Activated T-cell treated with anti-CD3 and anti-CD28 coated beads, Interleukin-2, amount 50 U/mL, for 1 hour (primary cell): ENCODE measurements at regions not wholly inside any gene's neighbourhood (a gene's known extent, or its start where the extent isn't known, plus 50 kb on each side); places are given as distances from the start of the nearest gene placed in this dataset.
"Not testable (repeated sequence)": the region's sequence is repeated elsewhere in the genome, so short reads cannot be mapped to it uniquely, and the experiment has no call there.

Source experiments
- DNase-seq: peaks from one replicate; pipeline ENCODE4 v3.0.0-alpha.2; 2020

GRCh38 chr9:28378231-28378630, 805.0 kb upstream of the C9orf72 start:
- DNase-seq = no peak

DNA sequence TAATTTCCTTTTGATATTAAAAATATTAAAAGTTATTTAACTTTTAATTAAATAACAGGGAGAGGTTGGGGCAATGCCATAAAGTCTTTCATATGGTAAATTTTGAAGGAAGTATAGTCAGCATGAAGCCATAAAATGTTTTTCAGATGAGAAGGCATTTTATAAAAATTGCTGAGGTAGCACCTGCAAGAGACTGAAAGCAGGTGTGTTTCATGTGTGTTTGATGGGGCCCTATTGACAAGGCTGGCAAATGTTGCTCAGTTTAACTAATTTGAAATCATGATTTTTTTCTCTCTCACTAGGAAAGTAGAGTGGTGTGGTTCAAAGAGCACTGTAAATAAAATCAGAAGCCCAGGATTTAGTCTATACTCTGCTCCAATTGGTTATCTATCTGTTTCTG, 805.8 kb upstream of the C9orf72 start:
- DNase-seq = no peak

GRCh38 chr9:28389411-28389810, 816.1 kb upstream of the C9orf72 start:
- DNase-seq = no peak

- DNase-seq = no peak
Measured at GRCh38 chr9:28394774-28395173, 821.5 kb upstream of the C9orf72 start.

- no peak for DNase-seq
Measured at GRCh38 chr9:28396058-28396457, 822.8 kb upstream of the C9orf72 start.

GRCh38 chr9:28407351-28407750, 834.1 kb upstream of the C9orf72 start:
- no peak for DNase-seq

DNA sequence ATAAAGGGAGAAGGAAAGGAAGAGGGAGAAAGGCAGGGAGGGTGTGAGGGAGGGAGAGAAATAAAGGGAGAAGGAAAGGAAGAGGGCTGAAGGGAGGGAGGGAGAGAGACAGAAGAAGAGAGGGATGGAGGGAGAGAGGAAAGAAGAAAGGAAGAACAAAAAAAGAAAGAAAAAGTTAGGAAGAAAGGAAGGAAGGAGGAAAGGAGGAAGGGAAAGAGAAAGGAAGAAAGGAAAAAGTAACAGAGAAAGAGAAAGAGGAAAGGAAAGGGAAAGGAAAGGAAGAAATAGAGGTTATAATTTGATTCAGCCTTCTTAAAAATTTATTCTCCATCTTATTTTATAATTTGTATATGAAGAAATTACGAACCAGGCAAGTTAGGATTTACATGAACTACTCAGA, 836.6 kb upstream of the C9orf72 start:
- no peak for DNase-seq

DNA sequence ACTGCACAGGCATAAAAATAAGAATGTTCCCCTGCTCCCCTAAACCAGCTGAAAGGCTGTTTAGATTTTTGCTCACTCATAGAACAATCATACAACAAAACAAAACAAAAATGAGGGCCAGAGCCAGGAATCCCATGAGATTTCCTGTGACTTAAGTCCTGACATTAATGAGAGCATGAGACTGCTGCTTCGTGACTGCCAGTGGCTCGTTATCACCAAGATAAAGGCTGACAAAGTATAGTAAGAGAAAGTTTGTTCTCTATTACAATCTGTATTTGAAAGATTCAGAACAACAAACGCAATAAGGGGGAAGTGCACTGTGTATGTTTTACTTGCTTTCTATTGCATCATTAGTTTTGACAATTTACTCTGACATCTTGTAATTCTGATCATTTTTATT, 837.1 kb upstream of the C9orf72 start:
- DNase-seq = no peak

GRCh38 chr9:28413471-28413870, 840.2 kb upstream of the C9orf72 start:
- no peak for DNase-seq

DNA sequence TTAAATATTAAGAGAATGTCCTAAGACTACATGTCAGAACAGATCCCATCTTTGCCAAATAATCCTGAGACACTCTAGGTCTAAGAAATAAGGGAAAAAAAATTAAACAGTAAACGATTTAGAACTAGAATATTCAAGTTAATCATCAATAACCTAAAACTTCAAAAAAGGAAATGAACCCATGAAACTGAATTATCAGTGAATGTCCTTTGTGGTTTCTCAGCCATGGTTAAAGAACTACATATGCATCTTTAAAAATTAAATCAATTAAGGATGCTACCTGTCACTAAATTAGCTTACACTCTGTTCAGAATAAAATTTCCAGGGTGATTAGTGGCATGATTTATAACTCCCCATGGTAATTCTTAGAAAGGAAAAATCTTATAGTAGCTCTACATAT, 850.0 kb upstream of the C9orf72 start:
- DNase-seq = no peak

GRCh38 chr9:28435456-28435855, 862.2 kb upstream of the C9orf72 start:
- no peak for DNase-seq

DNA sequence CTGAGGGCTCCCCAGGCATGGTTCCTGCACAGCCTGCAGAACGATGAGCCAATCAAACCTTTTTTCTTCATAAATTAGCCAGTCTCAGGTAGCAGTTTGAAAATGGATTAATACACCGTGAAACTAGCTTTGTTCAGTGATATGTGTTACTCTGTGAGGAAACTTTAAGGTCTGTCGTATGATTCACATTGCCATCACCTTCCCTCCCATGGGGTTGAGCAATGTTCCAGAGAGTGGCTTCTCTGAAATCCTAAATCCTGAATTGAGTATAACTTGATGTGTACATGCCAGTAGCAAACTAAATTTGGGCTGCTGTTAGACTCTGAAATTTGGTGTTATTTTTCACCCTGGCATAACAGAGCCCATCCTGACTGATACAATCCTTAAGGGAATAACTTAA, 866.4 kb upstream of the C9orf72 start:
- DNase-seq = no peak

GRCh38 chr9:28443461-28443860, 870.2 kb upstream of the C9orf72 start:
- no peak for DNase-seq

- no peak for DNase-seq
Measured at GRCh38 chr9:28444637-28445036, 871.4 kb upstream of the C9orf72 start.

DNA sequence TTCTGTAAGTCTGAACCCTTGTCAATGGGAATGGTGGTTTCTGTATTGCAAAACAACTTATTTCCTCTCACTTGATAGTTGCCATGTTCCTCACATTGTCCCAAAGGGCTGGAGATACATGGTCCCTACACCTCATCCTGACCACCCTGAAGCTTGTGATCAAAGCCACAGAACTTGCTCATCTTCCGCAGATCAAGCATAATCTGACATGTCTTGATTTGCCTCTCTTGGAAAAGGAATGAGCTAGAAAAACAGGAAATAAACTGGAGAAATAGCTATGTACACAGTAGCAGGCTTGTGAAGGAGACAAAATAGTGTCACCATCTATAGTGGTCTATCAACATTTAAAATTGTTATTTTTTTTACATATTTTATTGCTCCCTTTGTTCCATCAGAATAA, 871.9 kb upstream of the C9orf72 start:
- DNase-seq = no peak

DNA sequence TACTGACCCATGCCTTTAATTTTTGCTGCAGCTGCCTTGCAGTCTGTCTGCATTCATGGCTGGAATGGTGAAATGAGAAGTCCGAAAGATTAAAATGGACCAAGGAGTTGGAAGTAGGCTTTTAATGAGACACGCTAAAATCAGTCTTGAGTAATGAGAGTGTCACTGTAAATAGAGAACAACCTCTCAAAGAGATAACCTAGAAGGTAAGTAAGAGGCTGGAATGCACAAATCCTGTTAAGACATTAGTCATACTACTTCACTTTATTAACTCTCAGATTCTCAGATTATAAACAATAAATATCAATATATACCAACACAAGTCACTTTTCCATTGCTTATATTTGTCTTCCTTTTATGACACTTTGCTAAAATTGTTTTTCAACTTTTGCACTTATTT, 880.6 kb upstream of the C9orf72 start:
- no peak for DNase-seq

DNA sequence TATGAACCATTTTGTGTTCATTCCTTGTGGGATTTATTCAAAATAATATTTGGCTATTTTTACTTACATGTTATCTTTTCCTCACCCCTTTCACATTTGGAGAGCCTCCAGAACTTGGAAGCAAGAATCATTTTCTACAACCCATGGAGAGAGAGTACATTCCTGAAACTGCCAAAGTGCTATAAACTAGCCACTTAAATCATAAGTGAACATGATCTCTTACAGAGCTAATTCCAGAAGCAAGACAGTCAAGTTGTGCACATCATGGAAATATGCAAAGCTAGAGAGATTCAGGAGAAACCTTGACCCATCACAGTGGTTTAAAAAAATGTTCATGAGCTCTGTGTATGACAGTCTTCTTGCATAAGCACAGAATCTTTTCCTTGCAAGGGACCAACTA, 883.6 kb upstream of the C9orf72 start:
- no peak for DNase-seq

DNA sequence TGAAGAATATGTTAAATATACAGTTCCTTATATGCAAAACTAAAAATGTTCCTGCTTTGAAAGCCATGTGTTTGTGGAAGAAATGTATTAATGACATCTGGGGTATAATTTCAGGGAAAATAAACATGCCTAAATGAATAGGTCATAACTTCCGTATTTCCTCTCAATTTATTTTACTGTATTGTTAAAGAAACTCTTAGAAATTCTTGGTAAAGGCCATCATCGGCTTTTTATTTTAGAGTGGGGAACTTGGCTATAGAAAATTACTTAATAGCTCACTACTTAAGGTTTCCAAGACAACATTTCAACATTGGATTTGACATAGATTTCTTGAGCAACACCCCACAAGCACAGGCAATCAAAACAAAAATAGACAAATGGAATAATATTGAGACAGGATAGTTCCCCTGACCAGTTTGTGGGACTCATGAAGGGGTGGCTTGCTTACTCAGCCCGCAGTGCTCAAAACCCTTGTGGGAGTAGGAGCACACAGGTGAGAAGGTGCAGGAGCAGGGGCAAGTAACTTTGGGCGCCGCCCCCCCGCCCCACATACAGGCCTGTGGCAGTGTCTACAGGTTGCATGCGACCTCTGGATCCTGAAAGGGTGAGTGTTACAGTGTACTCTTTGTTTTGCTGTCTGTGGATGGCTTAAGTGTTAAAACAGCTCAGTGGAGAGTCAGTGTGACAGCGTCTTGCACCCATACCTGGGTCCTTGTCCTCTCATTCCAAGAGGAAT, 891.4 kb upstream of the C9orf72 start:
- no peak for DNase-seq

- no peak for DNase-seq
Measured at GRCh38 chr9:28471261-28471660, 898.0 kb upstream of the C9orf72 start.

- no peak for DNase-seq
Measured at GRCh38 chr9:28487561-28487960, 914.3 kb upstream of the C9orf72 start.

DNA sequence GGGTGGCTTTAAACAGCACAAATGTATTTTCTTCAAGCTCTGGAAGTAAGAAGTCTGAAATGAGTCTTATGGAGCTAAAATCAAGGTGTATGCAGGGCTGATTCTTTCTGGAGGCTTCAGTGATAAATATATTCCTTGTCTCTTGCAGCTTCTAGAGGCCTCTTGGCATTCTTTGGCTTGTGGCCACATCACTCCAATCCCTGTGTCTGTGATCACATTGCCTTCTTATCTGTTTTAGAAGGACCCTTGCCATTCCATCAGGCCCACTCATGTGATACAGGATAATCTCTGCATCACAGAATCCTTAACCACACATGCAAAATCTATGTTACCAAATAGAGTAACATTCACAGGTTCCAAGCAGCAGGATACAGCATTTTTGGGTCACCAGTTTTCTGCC, 917.8 kb upstream of the C9orf72 start:
- DNase-seq = no peak

- DNase-seq = not testable (repeated sequence)
Measured at GRCh38 chr9:28498168-28498567, 924.9 kb upstream of the C9orf72 start.

DNA sequence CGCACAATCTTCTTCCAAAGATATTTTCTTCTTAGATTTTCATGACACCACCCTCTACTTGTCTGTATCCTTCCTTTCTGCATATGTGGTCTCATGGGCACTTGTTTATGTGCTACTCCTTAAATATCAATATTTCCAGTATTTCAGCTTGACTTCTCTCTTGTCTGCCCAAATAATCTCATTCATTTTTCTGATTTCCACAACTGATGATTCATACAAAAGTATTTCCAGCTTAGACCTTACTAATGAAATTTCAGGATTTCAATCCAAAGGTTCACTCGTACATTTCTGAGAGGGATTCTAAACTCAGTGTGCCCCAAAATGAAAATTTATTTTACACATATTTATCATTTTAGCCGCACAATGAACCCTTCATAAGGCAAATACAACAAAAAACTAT, 928.9 kb upstream of the C9orf72 start:
- DNase-seq = no peak

DNA sequence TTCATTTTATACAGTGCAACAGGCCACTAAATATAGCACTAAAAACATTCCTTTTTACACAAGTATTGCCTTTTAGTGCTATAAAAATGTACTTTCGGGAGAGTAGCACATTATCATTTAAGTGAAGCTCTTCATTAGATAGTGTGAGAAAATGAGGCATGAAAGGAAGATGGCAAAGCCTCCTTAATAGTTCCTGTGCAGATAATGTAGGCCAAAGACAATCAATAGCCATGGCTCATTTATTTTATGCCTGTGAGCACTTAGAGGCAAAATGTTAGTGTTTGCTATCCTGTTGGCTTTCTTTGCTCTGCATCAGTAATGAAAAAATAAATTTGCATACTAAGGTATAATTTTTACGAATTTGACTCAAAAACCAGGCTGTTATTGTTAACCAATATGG, 929.5 kb upstream of the C9orf72 start:
- no peak for DNase-seq

- no peak for DNase-seq
Measured at GRCh38 chr9:28503573-28503972, 930.3 kb upstream of the C9orf72 start.

DNA sequence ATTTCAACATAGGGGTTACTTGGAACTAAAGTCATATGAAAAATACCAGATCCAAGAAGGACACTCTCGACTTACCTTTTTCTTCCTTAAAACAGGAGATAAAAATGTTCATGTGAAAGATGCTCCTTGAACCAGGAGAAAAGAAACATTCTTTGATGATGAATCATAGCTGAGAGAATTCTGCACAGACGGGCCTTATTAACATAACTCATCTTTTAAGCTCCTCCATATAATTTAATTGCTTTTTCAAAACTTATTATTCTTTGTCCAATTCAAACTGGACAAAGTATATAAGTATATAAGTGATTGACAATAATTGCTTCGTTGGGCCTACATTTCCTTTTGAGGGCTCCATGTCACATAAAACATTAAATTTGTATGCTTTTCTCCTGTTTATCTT, 945.2 kb upstream of the C9orf72 start:
- DNase-seq = no peak
